Medulla oblongata (tissue), 1 donor: ENCODE measurements at regions not wholly inside any gene's neighbourhood (a gene's known extent, or its start where the extent isn't known, plus 50 kb on each side); places are given as distances from the start of the nearest gene placed in this dataset.
A peak's percentile ranks its signal among the peaks of the same experiment; 100 is the strongest.

Experiments
- DNase-seq: peaks from one replicate; pipeline ENCODE4 v3.0.0-alpha.2; 2015; ENCODE audit errors: extremely low spot score

DNA sequence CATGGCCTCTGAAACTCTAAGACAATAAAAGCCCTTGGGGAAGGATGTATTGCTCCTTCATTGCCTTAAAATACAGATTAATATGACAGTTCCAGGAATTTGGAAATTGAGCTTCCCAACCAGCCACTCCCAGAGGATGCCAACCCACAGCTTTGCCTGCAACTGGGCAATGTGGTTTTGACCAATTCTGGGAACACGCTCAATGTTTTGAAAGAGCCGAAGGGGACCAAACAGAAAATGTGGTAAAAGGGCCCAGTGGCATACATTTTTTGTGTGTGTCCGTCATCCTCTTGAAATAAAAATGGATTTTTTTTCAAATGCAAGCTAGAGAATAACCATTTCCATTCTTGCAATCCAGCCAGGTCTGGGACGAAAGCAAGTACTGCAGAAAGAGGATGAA lies 88.3 kb upstream of the PLEKHG7 start:
- DNase-seq = no peak

DNA sequence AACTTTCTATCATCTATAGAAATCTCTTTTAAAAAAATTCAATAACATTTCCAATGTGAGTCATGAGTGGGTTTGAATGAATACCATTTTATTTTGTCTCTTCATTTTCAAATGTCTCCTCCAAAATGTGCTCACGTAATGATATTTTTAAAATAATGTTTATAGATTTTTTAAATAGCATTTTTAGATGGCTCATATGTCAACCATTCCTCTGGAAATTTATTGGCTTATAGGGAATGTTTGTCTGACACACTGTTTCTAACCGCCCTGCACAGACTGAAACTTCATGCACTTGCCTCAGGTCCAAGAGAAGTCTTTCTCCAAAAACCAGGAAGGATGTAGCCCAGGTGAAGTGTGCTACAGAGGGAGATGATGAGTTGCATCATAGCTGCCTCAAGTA lies 88.8 kb upstream of the PLEKHG7 start:
- DNase-seq = no peak

- no peak for DNase-seq
Observed at GRCh38 chr12:92612611-92613010, 90.2 kb upstream of the PLEKHG7 start.

DNA sequence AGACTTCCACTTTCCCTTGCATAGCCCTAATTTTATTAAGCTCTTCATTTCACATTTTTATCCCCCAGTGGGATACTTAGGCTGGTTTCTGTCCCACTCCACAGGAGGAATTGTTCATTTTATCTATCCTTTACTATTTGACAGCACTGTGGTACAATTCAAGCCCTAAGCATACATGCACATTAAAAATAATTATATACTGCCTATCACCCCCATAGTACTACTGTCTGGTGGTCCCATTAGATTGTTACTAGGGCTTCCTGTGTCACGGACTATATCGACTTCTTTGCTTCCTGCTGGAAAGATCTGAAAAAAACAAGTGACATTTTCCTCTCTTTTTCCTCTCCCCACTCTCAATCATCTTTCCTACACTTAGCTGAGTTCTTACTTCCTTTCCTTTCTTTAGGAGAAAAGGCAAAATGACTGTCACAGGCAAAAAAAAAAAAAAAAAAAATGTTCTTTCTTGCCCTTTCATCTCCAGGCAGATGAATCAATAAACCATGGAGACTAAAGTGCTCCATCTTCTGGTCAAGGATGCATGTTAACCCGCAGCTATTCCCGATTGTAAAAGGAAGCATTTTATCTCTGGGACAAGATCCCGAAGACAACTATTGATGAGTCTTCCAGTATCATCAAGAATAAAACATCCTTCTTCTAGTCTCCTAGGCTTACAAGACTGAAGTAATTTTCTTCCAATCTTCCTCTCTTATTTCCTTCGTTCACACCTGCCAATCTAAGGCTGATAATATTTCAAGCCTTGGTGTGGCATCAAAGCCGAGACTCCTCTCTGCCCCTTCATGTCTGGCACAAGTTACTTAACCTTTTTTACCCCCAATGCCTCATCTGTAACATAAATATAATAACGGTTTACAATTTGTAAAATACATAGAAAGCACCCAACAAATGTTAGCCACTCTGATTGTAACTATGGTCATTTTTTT lies 94.4 kb upstream of the PLEKHG7 start:
- peak; percentile 73 for DNase-seq

GRCh38 chr12:92606956-92607355 lies 95.8 kb upstream of the PLEKHG7 start:
- no peak for DNase-seq

GRCh38 chr12:92605621-92606170 lies 97.1 kb upstream of the PLEKHG7 start:
- no peak for DNase-seq

DNA sequence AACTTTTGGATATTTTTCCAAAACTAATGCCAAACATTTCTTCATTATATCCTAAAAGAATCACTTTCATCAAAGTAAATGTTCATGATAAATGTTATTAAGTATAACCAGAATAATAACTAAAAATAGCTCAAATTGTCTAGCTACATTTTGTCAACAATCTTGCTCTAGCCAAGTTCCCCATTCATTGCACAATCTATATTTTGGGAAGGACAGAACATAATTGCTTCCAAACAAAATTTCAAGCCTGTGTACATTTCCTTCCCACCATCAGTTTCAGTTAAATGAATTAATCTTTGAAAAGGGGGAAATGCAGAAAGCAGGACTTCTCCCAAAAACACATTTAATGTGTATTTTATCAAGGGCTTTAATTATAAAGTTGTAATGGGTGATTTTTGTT lies 98.0 kb upstream of the PLEKHG7 start:
- no peak for DNase-seq

DNA sequence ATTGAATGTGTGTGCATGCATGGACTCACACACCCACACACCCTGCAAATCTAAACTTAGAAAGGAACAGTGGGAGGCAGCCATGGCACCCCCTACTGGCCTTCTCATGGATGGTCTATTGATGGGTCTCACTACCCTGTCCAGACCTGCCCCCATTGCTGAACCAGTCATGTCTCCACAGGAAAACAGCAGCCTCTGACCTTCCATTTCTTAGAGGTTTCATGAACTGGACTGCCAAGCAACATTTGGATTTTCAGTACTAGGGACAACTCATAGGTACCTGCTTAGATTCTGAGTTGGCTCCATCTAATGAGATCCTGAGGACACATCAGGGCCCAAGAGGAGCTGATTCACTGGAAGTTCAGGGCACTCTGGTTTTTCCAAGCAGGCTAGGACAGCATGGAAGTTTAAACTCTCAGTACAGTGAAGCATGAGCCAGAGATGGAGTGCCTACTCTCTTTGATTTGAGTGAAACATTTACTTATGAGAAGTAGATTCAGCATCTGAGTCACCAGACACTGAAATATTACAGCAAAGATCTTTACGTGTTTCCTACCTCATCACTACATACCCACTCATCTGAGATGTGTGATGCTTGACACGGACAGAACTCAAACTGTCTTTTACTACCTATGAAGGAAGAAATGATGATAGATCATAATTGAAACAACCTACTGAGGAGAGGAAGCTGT lies 98.9 kb upstream of the PLEKHG7 start:
- DNase-seq = no peak

- no peak for DNase-seq
Observed at GRCh38 chr12:92602930-92603623, 99.7 kb upstream of the PLEKHG7 start.

GRCh38 chr12:92602476-92602875 lies 100.3 kb upstream of the PLEKHG7 start:
- no peak for DNase-seq

DNA sequence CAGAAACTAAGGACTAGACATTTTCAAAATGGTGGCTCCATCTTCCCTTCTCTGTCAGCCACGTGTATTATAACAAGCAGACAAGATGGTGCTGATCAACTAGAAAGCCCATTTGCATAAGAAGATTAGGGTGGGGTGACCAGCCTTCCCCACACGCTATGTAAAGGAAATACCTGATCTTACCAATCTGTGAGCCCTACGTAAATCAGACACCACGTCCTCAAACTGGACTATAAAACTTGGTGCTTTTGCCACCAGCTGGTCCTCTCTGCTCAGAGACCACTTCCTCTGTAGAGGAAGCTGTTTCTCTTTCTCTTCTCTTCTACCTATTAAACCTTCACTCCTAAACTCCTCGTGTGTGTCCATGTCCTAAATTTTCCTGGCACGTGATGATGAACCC lies 101.1 kb upstream of the PLEKHG7 start:
- no peak for DNase-seq

DNA sequence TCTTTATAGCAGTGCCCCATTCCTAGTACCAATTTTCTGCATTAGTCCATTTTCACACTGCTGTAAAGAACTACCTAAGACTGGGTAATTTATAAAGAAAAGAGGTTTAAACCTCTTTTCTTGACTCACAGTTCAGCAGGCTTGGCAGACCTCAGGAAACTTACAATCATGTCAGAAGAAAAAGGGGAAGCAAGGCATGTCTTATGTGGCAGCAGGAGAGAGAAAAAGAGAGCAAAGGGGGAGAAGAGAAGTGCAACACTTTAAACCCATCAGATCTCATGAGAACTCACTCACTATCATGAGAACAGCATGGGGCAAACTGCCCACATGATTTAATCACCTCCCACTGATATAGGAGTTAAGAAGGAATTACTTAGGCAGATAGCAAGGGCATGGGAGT lies 101.6 kb upstream of the PLEKHG7 start:
- no peak for DNase-seq

GRCh38 chr12:92600052-92600451 lies 102.7 kb upstream of the PLEKHG7 start:
- no peak for DNase-seq

DNA sequence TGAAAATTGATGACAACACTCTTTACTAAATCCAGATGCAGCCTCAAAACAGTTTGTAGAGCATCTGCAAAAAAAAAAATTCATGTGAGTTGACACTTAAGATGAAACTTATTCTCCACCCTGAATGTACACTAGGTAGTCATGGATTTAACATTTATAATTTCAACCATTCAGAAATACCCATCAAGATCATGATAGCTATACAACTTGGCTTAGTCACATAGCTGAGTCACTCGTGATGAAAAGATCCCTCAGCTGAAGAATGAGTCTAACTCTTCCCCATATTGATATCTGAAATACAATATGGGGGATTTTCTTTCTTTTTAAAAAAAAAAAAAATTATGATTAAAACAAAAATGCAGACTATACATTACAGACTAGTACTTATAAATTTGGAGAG lies 104.8 kb upstream of the PLEKHG7 start:
- DNase-seq = no peak

GRCh38 chr12:92597118-92597517 lies 105.7 kb upstream of the PLEKHG7 start:
- no peak for DNase-seq

DNA sequence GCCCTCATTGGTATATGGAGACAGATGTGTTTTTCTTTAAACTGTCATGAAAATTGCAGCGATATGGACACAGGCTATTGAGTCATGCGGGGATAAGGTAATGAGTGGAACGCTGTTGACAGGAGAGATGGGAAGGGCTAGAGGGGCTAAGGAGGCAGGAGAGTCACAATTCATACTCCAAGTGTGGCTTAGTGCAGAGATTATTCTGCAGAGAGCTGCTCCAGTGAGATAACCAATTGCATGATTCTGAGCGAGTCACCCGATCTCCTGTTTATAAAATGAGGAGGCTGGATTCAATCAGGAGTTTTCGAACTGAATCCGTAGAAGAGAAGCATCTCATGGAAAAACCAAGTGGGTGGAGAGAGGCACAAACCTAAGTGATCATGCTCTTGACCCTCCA lies 106.4 kb upstream of the PLEKHG7 start:
- DNase-seq = no peak

DNA sequence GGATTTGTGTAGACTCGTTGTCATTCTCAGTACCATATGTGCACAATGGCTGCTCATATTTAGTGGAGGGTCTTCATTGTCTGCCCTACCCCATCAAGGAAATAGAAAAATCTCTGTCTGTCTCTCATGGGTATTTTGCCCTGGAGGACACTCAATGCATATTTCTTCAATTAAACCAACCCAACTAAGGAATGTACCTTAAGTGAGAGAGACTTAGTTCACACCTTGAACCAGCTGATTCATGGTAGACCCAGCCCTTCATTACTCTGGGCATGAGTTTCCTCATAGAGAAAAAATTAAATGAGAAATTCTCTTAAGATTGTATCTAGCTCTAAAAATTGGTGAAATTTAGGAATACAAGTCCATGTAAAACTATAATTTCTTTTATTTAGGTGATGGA lies 107.1 kb upstream of the PLEKHG7 start:
- no peak for DNase-seq

GRCh38 chr12:92593734-92594402 lies 108.9 kb upstream of the PLEKHG7 start:
- peak; percentile 79 for DNase-seq

- no peak for DNase-seq
Observed at GRCh38 chr12:92585115-92585727, 117.6 kb upstream of the PLEKHG7 start.

DNA sequence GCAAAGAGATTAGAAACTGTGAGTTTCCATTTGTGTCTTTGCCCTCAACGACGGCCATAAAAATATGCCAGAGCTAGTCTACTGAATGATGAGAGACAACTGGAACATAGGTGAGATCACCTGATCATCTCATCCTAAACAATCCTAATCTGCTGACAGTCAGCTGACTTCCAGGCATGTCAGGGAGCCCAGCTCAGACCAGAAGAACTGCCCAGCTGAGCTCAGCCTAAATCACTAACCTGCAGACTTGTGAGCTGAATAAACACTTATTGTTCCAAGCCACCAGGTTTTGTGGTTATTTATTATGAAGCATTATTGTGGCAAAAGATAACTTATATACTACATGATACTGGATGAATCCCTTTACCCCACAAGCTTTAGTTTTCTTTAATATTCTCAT lies 118.9 kb upstream of the PLEKHG7 start:
- DNase-seq = no peak

DNA sequence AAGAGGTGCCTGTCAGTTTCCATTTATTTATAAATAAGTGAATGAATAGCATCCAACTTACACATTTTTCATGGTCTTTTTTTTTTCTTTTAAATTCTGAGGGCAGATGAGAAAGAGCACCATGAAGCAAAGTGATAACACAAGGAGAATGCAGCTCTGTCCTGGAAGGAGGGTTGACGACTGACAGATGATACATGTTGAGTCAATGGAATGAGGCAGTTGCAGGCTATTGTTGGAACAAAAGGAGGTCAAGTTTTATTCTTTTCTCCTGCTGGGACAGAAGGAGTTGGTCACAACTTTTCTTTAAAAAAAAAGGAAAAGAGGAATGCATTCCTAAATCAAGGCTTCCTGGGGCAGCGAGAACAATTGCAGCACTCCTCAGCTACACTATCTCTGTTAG lies 119.9 kb upstream of the PLEKHG7 start:
- DNase-seq = no peak
